K562 (cell line): ENCODE measurements at regions not wholly inside any gene's neighbourhood (a gene's known extent, or its start where the extent isn't known, plus 50 kb on each side); places are given as distances from the start of the nearest gene placed in this dataset.
"Not testable (repeated sequence)": the region's sequence is repeated elsewhere in the genome, so short reads cannot be mapped to it uniquely, and the experiment has no call there.

Experiments used
- ELK1 ChIP-seq: sonication (generic); formaldehyde crosslinking; IDR thresholded peaks from 2 replicates; pipeline ENCODE4 v1.8.1; 2022; ENCODE audit warnings: missing genetic modification reagents
- NFRKB ChIP-seq: fragments of 450-650 bp; IDR thresholded peaks from 2 replicates; pipeline ENCODE4 v1.6.1; 2016; ENCODE audit warnings: low read depth
- POLR2A ChIP-seq: fragments of 450-650 bp; conservative IDR thresholded peaks from 2 replicates; pipeline ENCODE4 v1.6.1; 2016
- ZNF217 ChIP-seq: sonication (generic); formaldehyde crosslinking; IDR thresholded peaks from 2 replicates; pipeline ENCODE4 v1.8.0; 2022; ENCODE audit warnings: mild to moderate bottlenecking, missing genetic modification reagents
- ZNF311 ChIP-seq: fragments of 250-450 bp; sonication (Bioruptor Pico); IDR thresholded peaks from 2 replicates; pipeline ENCODE4 v1.4.0; 2020; ENCODE audit warnings: mild to moderate bottlenecking, moderate library complexity

GRCh38 chr11:23887122-23887521 lies 609.7 kb upstream of the LUZP2 start:
- TF ChIP-seq ZNF311 (CRISPR knock-in tag); ZNF217 (CRISPR knock-in tag); NFRKB; ELK1; POLR2A: not testable (repeated sequence)
